Kidney (tissue), 13 donors: ENCODE measurements at regions not wholly inside any gene's neighbourhood (a gene's known extent, or its start where the extent isn't known, plus 50 kb on each side); places are given as distances from the start of the nearest gene placed in this dataset.

Source experiments
- DNase-seq, 5 donors: peaks; one replicate each; pipeline ENCODE4 v3.0.0-alpha.2; 2013 to 2020
- FAIRE-seq: peaks from 2 replicates; lab custom pipeline; 2012; peaks lifted over from hg19 to GRCh38; lab: Jason Lieb, UNC
- H3K27ac ChIP-seq, 2 donors: one replicate each; pipeline ENCODE4 v1.7.0; 2013; ENCODE audit warnings: low read depth in 2 of 2, low read length in 2 of 2, inconsistent platforms in 1 of 2
- H3K27me3 ChIP-seq: one replicate; pipeline ENCODE4 v1.7.1; 2013; ENCODE audit warnings: low read length, inconsistent platforms; ENCODE audit not compliant: control insufficient read depth, insufficient read depth
- H3K36me3 ChIP-seq, 3 donors: one replicate each; pipeline versions ENCODE4 v1.7.0 to v1.7.1; 2013; ENCODE audit warnings: low read length in 3 of 3, control low read depth in 1 of 3, inconsistent platforms in 1 of 3; ENCODE audit not compliant: insufficient read depth in 3 of 3, control insufficient read depth in 2 of 3
- H3K4me1 ChIP-seq, 3 donors: one replicate each; pipeline versions ENCODE4 v1.7.0 to v1.7.1; 2013; ENCODE audit warnings: low read length in 3 of 3, inconsistent platforms in 1 of 3, low read depth in 1 of 3; ENCODE audit not compliant: control insufficient read depth in 2 of 3, insufficient read depth in 2 of 3
- H3K4me3 ChIP-seq, 3 donors: one replicate each; pipeline versions ENCODE4 v1.7.0 to v1.8.1; 2013; ENCODE audit warnings: low read length in 3 of 3, control low read depth in 1 of 3, inconsistent platforms in 1 of 3
- H3K9ac ChIP-seq, 3 donors: one replicate each; pipeline versions ENCODE4 v1.7.0 to v1.7.1; 2013; ENCODE audit warnings: low read length in 3 of 3, control low read depth in 1 of 3, inconsistent platforms in 1 of 3
- H3K9me3 ChIP-seq, 3 donors: one replicate each; pipeline versions ENCODE4 v1.7.0 to v1.7.1; 2013; ENCODE audit warnings: low read length in 3 of 3, control low read depth in 1 of 3, inconsistent platforms in 1 of 3; ENCODE audit not compliant: control insufficient read depth in 2 of 3, insufficient read depth in 1 of 3
- CTCF ChIP-seq: IDR thresholded peaks from 3 replicates; pipeline ENCODE4 v1.5.1; 2012; ENCODE audit warnings: mild to moderate bottlenecking, moderate library complexity, borderline replicate concordance; ENCODE audit not compliant: insufficient read depth; ENCODE audit errors: extremely low read depth
- intact Hi-C: fragments of 100-400 bp; cut with DNase I; formaldehyde crosslinking; loops from one replicate; pipeline ENCODE4 v1.11.1; 2022
- donor health status: control.
- donor health status: control.
- donor health status: control.
- donor health status: control.
- donor health status: control.
- donor health status: DM: yes; HTN: yes; CAD: no.
- donor health status: Normal renal cell carcinoma (clear cell type).

- no peak for TF ChIP-seq CTCF
- H3K27ac ChIP-seq = no peak overlapping the region
- DNase-seq (no peak), FAIRE-seq (no peak)
- intact Hi-C loops = no loop called here
- H3K4me1 ChIP-seq = no peaks in the 10 kb centered on the region
- no peaks in the 10 kb centered on the region for H3K27me3 ChIP-seq
- H3K9me3 ChIP-seq = no peaks in the 10 kb centered on the region
- no peaks in the 10 kb centered on the region for H3K36me3 ChIP-seq
- no peak overlapping the region for H3K9ac ChIP-seq
- H3K4me3 ChIP-seq = no peak overlapping the region
These were observed 74.3 kb upstream of the COL5A2 start for GRCh38 chr2:189253836-189254235.

- H3K4me1 ChIP-seq = no peaks in the 10 kb centered on the region
- DNase-seq (no peak), FAIRE-seq (no peak)
- H3K27me3 ChIP-seq = no peaks in the 10 kb centered on the region
- no peaks in the 10 kb centered on the region for H3K36me3 ChIP-seq
- no peak overlapping the region for H3K9ac ChIP-seq
- no peaks in the 10 kb centered on the region for H3K9me3 ChIP-seq
- H3K27ac ChIP-seq = no peak overlapping the region
- no peak overlapping the region for H3K4me3 ChIP-seq
- intact Hi-C loops = no loop called here
- TF ChIP-seq CTCF = no peak
These were observed 74.8 kb upstream of the COL5A2 start for GRCh38 chr2:189254268-189254883.

- Histone ChIP-seq H3K4me3 (no peak overlapping the region), H3K9me3 (no peaks in the 10 kb centered on the region), H3K27me3 (no peaks in the 10 kb centered on the region), H3K4me1 (no peaks in the 10 kb centered on the region), H3K27ac (no peak overlapping the region), H3K9ac (no peak overlapping the region), H3K36me3 (no peaks in the 10 kb centered on the region)
- FAIRE-seq = no peak
- DNase-seq = no peak
- no peak for TF ChIP-seq CTCF
- intact Hi-C loops = no loop called here
These were observed 76.2 kb upstream of the COL5A2 start for GRCh38 chr2:189255711-189256110.
